H9 (cell line): ENCODE measurements at regions not wholly inside any gene's neighbourhood (a gene's known extent, or its start where the extent isn't known, plus 50 kb on each side); places are given as distances from the start of the nearest gene placed in this dataset.

Experiments used
- DNase-seq: peaks from one replicate; pipeline ENCODE4 v3.0.0-alpha.2; 2017
- H2AFZ ChIP-seq: one replicate; pipeline ENCODE4 v1.6.1; 2013; ENCODE audit warnings: mild to moderate bottlenecking, low read length, control low read depth, moderate library complexity
- H2AK5ac ChIP-seq: 2 replicates; pipeline ENCODE4 v1.6.1; 2013; ENCODE audit warnings: low read length, control low read depth, mixed read lengths; ENCODE audit not compliant: insufficient read length
- H2BK120ac ChIP-seq: one replicate; pipeline ENCODE4 v1.6.1; 2013; ENCODE audit warnings: low read depth, mild to moderate bottlenecking, low read length, control low read depth, inconsistent platforms; ENCODE audit not compliant: poor library complexity, severe bottlenecking
- H2BK12ac ChIP-seq: 2 replicates; pipeline ENCODE4 v1.6.1; 2013; ENCODE audit warnings: low read length, control low read depth, mixed read lengths, low read depth; ENCODE audit not compliant: insufficient read length
- H2BK15ac ChIP-seq: 2 replicates; pipeline ENCODE4 v1.6.1; 2013; ENCODE audit warnings: low read depth, low read length, control low read depth
- H2BK20ac ChIP-seq: one replicate; pipeline ENCODE4 v1.6.1; 2013; ENCODE audit warnings: low read depth, mild to moderate bottlenecking, low read length, control low read depth, inconsistent platforms; ENCODE audit not compliant: poor library complexity, severe bottlenecking
- H2BK5ac ChIP-seq: 2 replicates; pipeline ENCODE4 v1.6.1; 2013; ENCODE audit warnings: low read length, control low read depth, mixed read lengths; ENCODE audit not compliant: insufficient read length
- H3K14ac ChIP-seq: 2 replicates; pipeline ENCODE4 v1.6.1; 2013; ENCODE audit warnings: low read length, control low read depth; ENCODE audit not compliant: insufficient read depth
- H3K18ac ChIP-seq: 2 replicates; pipeline ENCODE4 v1.6.1; 2013; ENCODE audit warnings: low read depth, mild to moderate bottlenecking, mixed read lengths, low read length, control low read depth; ENCODE audit not compliant: insufficient read length
- H3K23ac ChIP-seq: 2 replicates; pipeline ENCODE4 v1.6.1; 2013; ENCODE audit warnings: low read length, control low read depth, mixed read lengths, low read depth; ENCODE audit not compliant: insufficient read length
- H3K23me2 ChIP-seq: 2 replicates; pipeline ENCODE4 v1.6.1; 2013; ENCODE audit warnings: low read depth, mild to moderate bottlenecking, mixed read lengths, low read length, control low read depth; ENCODE audit not compliant: insufficient read length, poor library complexity, severe bottlenecking
- H3K27ac ChIP-seq: 2 replicates; pipeline ENCODE4 v1.5.1; 2013; ENCODE audit warnings: low read length, control low read depth, mixed read lengths, low read depth; ENCODE audit not compliant: insufficient read length
- H3K27me3 ChIP-seq: 2 replicates; pipeline ENCODE4 v1.6.1; 2013; ENCODE audit warnings: low read length, control low read depth, inconsistent platforms; ENCODE audit not compliant: insufficient read depth
- H3K4ac ChIP-seq: 2 replicates; pipeline ENCODE4 v1.6.1; 2013; ENCODE audit warnings: low read depth, mild to moderate bottlenecking, control low read depth, inconsistent platforms, low read length, moderate library complexity
- H3K4me1 ChIP-seq: 2 replicates; pipeline ENCODE4 v1.6.1; 2013; ENCODE audit warnings: low read length, control low read depth, inconsistent platforms; ENCODE audit not compliant: insufficient read depth
- H3K4me2 ChIP-seq: 2 replicates; pipeline ENCODE4 v1.6.1; 2013; ENCODE audit warnings: low read length, control low read depth, mixed read lengths; ENCODE audit not compliant: insufficient read length, insufficient read depth
- H3K56ac ChIP-seq: 2 replicates; pipeline ENCODE4 v1.6.1; 2013; ENCODE audit warnings: low read depth, mild to moderate bottlenecking, mixed read lengths, low read length, control low read depth; ENCODE audit not compliant: insufficient read length
- H3K79me1 ChIP-seq: 2 replicates; pipeline ENCODE4 v1.6.1; 2013; ENCODE audit warnings: low read depth, mild to moderate bottlenecking, moderate library complexity, low read length, control low read depth, inconsistent platforms; ENCODE audit not compliant: insufficient read depth, poor library complexity, severe bottlenecking
- H3K79me2 ChIP-seq: 2 replicates; pipeline ENCODE4 v1.6.1; 2013; ENCODE audit warnings: low read length, control low read depth, inconsistent platforms; ENCODE audit not compliant: insufficient read depth
- H3K9ac ChIP-seq: 2 replicates; pipeline ENCODE4 v1.6.1; 2013; ENCODE audit warnings: low read length, control low read depth, mixed read lengths; ENCODE audit not compliant: insufficient read length; ENCODE audit errors: extremely low read depth
- H3K9me3 ChIP-seq: one replicate; pipeline ENCODE4 v1.6.1; 2013; ENCODE audit warnings: low read depth, low read length, inconsistent platforms; ENCODE audit not compliant: control insufficient read depth
- H3T11ph ChIP-seq: one replicate; pipeline ENCODE4 v1.6.1; 2013; ENCODE audit warnings: mild to moderate bottlenecking, low read length, control low read depth, inconsistent platforms
- H4K20me1 ChIP-seq: one replicate; pipeline ENCODE4 v1.6.1; 2013; ENCODE audit not compliant: control insufficient read depth, insufficient read length, insufficient read depth
- H4K5ac ChIP-seq: 2 replicates; pipeline ENCODE4 v1.6.1; 2013; ENCODE audit warnings: low read depth, mild to moderate bottlenecking, mixed read lengths, low read length, control low read depth; ENCODE audit not compliant: insufficient read length
- H4K8ac ChIP-seq: replicated peaks from 2 replicates; pipeline ENCODE4 v1.6.1; 2013; ENCODE audit warnings: low read length, control low read depth, mixed read lengths, low read depth; ENCODE audit not compliant: insufficient read length
- H4K91ac ChIP-seq: 2 replicates; pipeline ENCODE4 v1.6.1; 2013; ENCODE audit warnings: low read depth, mild to moderate bottlenecking, moderate library complexity, mixed read lengths, low read length, control low read depth; ENCODE audit not compliant: insufficient read length
- H3K27ac Mint-ChIP-seq, 3 experiments: 2 replicates in 2 of 3; 3 replicates in 1 of 3; pipeline ENCODE4 v1.8.0; 2020 to 2021; ENCODE audit warnings: mixed read lengths in 3 of 3, mild to moderate bottlenecking in 1 of 3, moderate library complexity in 1 of 3
- H3K27me3 Mint-ChIP-seq: 2 replicates; pipeline ENCODE4 v1.8.0; 2021; ENCODE audit warnings: low read depth, mild to moderate bottlenecking, moderate library complexity, mixed read lengths
- H3K36me3 Mint-ChIP-seq, 3 experiments: 2 replicates in 2 of 3; 3 replicates in 1 of 3; pipeline ENCODE4 v1.8.0; 2020 to 2021; ENCODE audit warnings: low read depth in 3 of 3, mixed read lengths in 3 of 3; ENCODE audit not compliant: insufficient read depth in 1 of 3
- H3K4me1 Mint-ChIP-seq, 2 experiments: 2 replicates each; pipeline ENCODE4 v1.8.0; 2020; ENCODE audit warnings: mixed read lengths in 2 of 2
- H3K4me3 Mint-ChIP-seq, 2 experiments: 2 replicates in 1 of 2; 3 replicates in 1 of 2; pipeline ENCODE4 v1.8.0; 2020 to 2021; ENCODE audit warnings: mild to moderate bottlenecking in 2 of 2, mixed read lengths in 2 of 2, moderate library complexity in 1 of 2
- H3K9me3 Mint-ChIP-seq, 2 experiments: 2 replicates in 1 of 2; 3 replicates in 1 of 2; pipeline ENCODE4 v1.8.0; 2020; ENCODE audit warnings: mild to moderate bottlenecking in 2 of 2, mixed read lengths in 2 of 2, moderate library complexity in 1 of 2
- CTCF ChIP-seq: fragments of 200-600 bp; sonication (generic); conservative IDR thresholded peaks from 3 replicates; pipeline ENCODE4 v1.8.0; 2021; ENCODE audit warnings: antibody characterized with exemption, mild to moderate bottlenecking
- WGBS: extraction: QIAGEN DNeasy Blood & Tissue Kit; methylation state at CpG from one replicate; pipeline ENCODE4 v1.1.7; 2013; ENCODE audit warnings: missing lambda C conversion rate, low lambda C conversion rate, mixed read lengths; ENCODE audit not compliant: insufficient read length; ENCODE audit errors: extremely low coverage; 5-methylcytosine and 5-hydroxymethylcytosine counted together

GRCh38 chr7:106562711-106563366, 98.1 kb downstream of the CCDC71L start:
- Histone ChIP-seq H4K91ac (no peak overlapping the region), H4K20me1 (no peaks in the 10 kb centered on the region), H3K14ac (no peak overlapping the region), H3K4me2 (no peak overlapping the region), H2AK5ac (no peak overlapping the region), H4K8ac (no peak overlapping the region), H3K9ac (no peak overlapping the region), H3K27me3 (no peaks in the 10 kb centered on the region), H4K5ac (no peak overlapping the region), H2BK5ac (no peak overlapping the region), H3K4ac (no peak overlapping the region), H2BK15ac (no peak overlapping the region), H2BK20ac (no peak overlapping the region), H2AFZ (no peak overlapping the region), H3K9me3 (no peaks in the 10 kb centered on the region), H3K4me1 (no peaks in the 10 kb centered on the region), H3K79me2 (no peaks in the 10 kb centered on the region), H3K18ac (no peak overlapping the region), H3K79me1 (no peaks in the 10 kb centered on the region), H3K23me2 (no peaks in the 10 kb centered on the region), H3K56ac (no peak overlapping the region), H3T11ph (no peak overlapping the region), H3K23ac (no peak overlapping the region), H3K27ac (no peak overlapping the region), H2BK12ac (no peak overlapping the region), H2BK120ac (no peak overlapping the region)
- peaks cover 0 to 3% of the 10 kb centered on the region in 2 experiments; a peak in 1 of 5 replicates for H3K9me3 Mint-ChIP-seq
- H3K27ac Mint-ChIP-seq: no peak overlapping the region
- no peak overlapping the region for H3K4me3 Mint-ChIP-seq
- H3K36me3 Mint-ChIP-seq: no peaks in the 10 kb centered on the region; a peak in 1 of 7 replicates
- no CpG with 5 or more reads among the region's 3 CpGs for WGBS
- no peaks in the 10 kb centered on the region for H3K4me1 Mint-ChIP-seq
- no peak for TF ChIP-seq CTCF
- no peaks in the 10 kb centered on the region for H3K27me3 Mint-ChIP-seq
- no peak for DNase-seq
